NB4 (cell line): ENCODE measurements at regions not wholly inside any gene's neighbourhood (a gene's known extent, or its start where the extent isn't known, plus 50 kb on each side); places are given as distances from the start of the nearest gene placed in this dataset.

Experiments
- CTCF ChIP-seq: IDR thresholded peaks from one replicate; pipeline ENCODE4 v1.5.1; 2012; ENCODE audit warnings: low read depth, low read length
- MAX ChIP-seq: IDR thresholded peaks from 2 replicates; pipeline ENCODE4 v1.6.1; 2011; ENCODE audit warnings: low read depth, low read length
- POLR2A ChIP-seq: IDR thresholded peaks from 2 replicates; pipeline ENCODE4 v1.6.1; 2011; ENCODE audit warnings: mild to moderate bottlenecking; ENCODE audit not compliant: insufficient read length; ENCODE audit errors: extremely low read depth

GRCh38 chr5:44871401-44871800, 62.7 kb downstream of the MRPS30 start:
- TF ChIP-seq MAX (no peak), CTCF (no peak), POLR2A (no peak)
